Smooth muscle cell (in vitro differentiated cells): ENCODE measurements at regions not wholly inside any gene's neighbourhood (a gene's known extent, or its start where the extent isn't known, plus 50 kb on each side); places are given as distances from the start of the nearest gene placed in this dataset.

Experiments
- DNase-seq: peaks from one replicate; lab custom pipeline; 2025; ENCODE audit not compliant: unreplicated experiment; lab: John Stamatoyannopoulos, UW
- H2AFZ ChIP-seq: fragments of 200-600 bp; sonication (generic); 2 replicates; pipeline ENCODE4 v1.6.0; 2016; ENCODE audit warnings: antibody characterized with exemption, low read depth, mild to moderate bottlenecking
- H3F3A ChIP-seq: fragments of 200-600 bp; sonication (generic); 2 replicates; pipeline ENCODE4 v1.6.0; 2017; ENCODE audit warnings: antibody characterized with exemption, low read depth
- H3K27ac ChIP-seq: fragments of 200-600 bp; sonication (generic); 2 replicates; pipeline ENCODE4 v1.5.1; 2016; ENCODE audit warnings: low read depth, mild to moderate bottlenecking
- H3K27me3 ChIP-seq: fragments of 200-600 bp; sonication (generic); 2 replicates; pipeline ENCODE4 v1.6.1; 2016; ENCODE audit warnings: low read depth, mild to moderate bottlenecking
- H3K36me3 ChIP-seq: fragments of 200-600 bp; sonication (generic); 2 replicates; pipeline ENCODE4 v1.5.1; 2016; ENCODE audit warnings: low read depth
- H3K4me1 ChIP-seq: fragments of 200-600 bp; sonication (generic); 2 replicates; pipeline ENCODE4 v1.5.1; 2016; ENCODE audit warnings: low read depth
- H3K4me2 ChIP-seq: fragments of 200-600 bp; sonication (generic); 2 replicates; pipeline ENCODE4 v1.6.0; 2016; ENCODE audit warnings: mild to moderate bottlenecking
- H3K4me3 ChIP-seq: fragments of 200-600 bp; sonication (generic); 2 replicates; pipeline ENCODE4 v1.5.1; 2016; ENCODE audit warnings: mild to moderate bottlenecking
- H3K79me2 ChIP-seq: fragments of 200-600 bp; sonication (generic); 2 replicates; pipeline ENCODE4 v1.6.0; 2016; ENCODE audit warnings: low read depth, mild to moderate bottlenecking
- H3K9ac ChIP-seq: fragments of 200-600 bp; sonication (generic); 2 replicates; pipeline ENCODE4 v1.6.0; 2016; ENCODE audit warnings: low read depth
- H3K9me3 ChIP-seq: fragments of 200-600 bp; sonication (generic); replicated peaks from 2 replicates; pipeline ENCODE4 v1.5.1; 2016; ENCODE audit warnings: low read depth
- H4K20me1 ChIP-seq: fragments of 200-600 bp; sonication (generic); 2 replicates; pipeline ENCODE4 v1.6.0; 2016; ENCODE audit warnings: low read depth
- CTCF ChIP-seq: fragments of 200-600 bp; sonication (generic); IDR thresholded peaks from 2 replicates; pipeline ENCODE4 v1.5.1; 2017; ENCODE audit warnings: borderline replicate concordance, mild to moderate bottlenecking, antibody characterized with exemption; ENCODE audit not compliant: insufficient read depth, poor library complexity, severe bottlenecking
- WGBS: methylation state at CpG from one replicate; pipeline ENCODE4 v1.1.7; 2016; ENCODE audit warnings: low lambda C conversion rate; 5-methylcytosine and 5-hydroxymethylcytosine counted together

GRCh38 chrX:6759655-6760375 is 224.9 kb upstream of the VCX3A start:
- no peak overlapping the region for H2AFZ ChIP-seq
- no peak overlapping the region for H3K4me3 ChIP-seq
- H3F3A ChIP-seq: no peaks in the 10 kb centered on the region

GRCh38 chrX:6758234-6758633 is 223.3 kb upstream of the VCX3A start:
- TF ChIP-seq CTCF: no peak
- H3K9ac ChIP-seq: no peak overlapping the region
- H3F3A ChIP-seq: no peaks in the 10 kb centered on the region
- peaks cover 4% of the 10 kb centered on the region for H3K9me3 ChIP-seq
- no peak overlapping the region for H2AFZ ChIP-seq
- DNase-seq: no peak
- no peak overlapping the region for H3K4me2 ChIP-seq
- H3K36me3 ChIP-seq: no peaks in the 10 kb centered on the region
- no peak overlapping the region for H3K27ac ChIP-seq
- 83% methylated on average over 6 of the region's 6 CpGs for WGBS
- H3K4me3 ChIP-seq: no peak overlapping the region
- H3K4me1 ChIP-seq: no peaks in the 10 kb centered on the region
- no peaks in the 10 kb centered on the region for H4K20me1 ChIP-seq
- no peaks in the 10 kb centered on the region for H3K79me2 ChIP-seq
- H3K27me3 ChIP-seq: no peaks in the 10 kb centered on the region

More at GRCh38 chrX:6759655-6760375, 224.9 kb upstream of the VCX3A start:
- no peak for DNase-seq
- Histone ChIP-seq H4K20me1 (no peaks in the 10 kb centered on the region), H3K27ac (no peak overlapping the region), H3K9me3 (peaks cover 4% of the 10 kb centered on the region), H3K27me3 (no peaks in the 10 kb centered on the region), H3K79me2 (no peaks in the 10 kb centered on the region), H3K36me3 (no peaks in the 10 kb centered on the region), H3K4me1 (no peaks in the 10 kb centered on the region), H3K4me2 (no peak overlapping the region), H3K9ac (no peak overlapping the region)
- WGBS: 76% methylated on average over 7 of the region's 7 CpGs
- no peak for TF ChIP-seq CTCF

- Histone ChIP-seq H4K20me1 (no peaks in the 10 kb centered on the region), H3K4me3 (no peak overlapping the region), H3K36me3 (no peaks in the 10 kb centered on the region), H3K9ac (no peak overlapping the region), H3F3A (no peaks in the 10 kb centered on the region), H3K27ac (no peak overlapping the region), H2AFZ (no peak overlapping the region), H3K27me3 (no peaks in the 10 kb centered on the region), H3K79me2 (no peaks in the 10 kb centered on the region), H3K9me3 (peaks cover 4% of the 10 kb centered on the region), H3K4me1 (no peaks in the 10 kb centered on the region), H3K4me2 (no peak overlapping the region)
- DNase-seq: no peak
- WGBS: 88% methylated on average over 6 of the region's 6 CpGs
- no peak for TF ChIP-seq CTCF
These were observed 222.7 kb upstream of the VCX3A start for GRCh38 chrX:6757631-6758030.

GRCh38 chrX:6748595-6748994 is 213.7 kb upstream of the VCX3A start:
- Histone ChIP-seq H3K9me3 (no peaks in the 10 kb centered on the region), H3K27me3 (no peaks in the 10 kb centered on the region), H4K20me1 (no peaks in the 10 kb centered on the region), H3K4me2 (no peak overlapping the region), H3K4me1 (no peaks in the 10 kb centered on the region), H3K79me2 (no peaks in the 10 kb centered on the region), H3K9ac (no peak overlapping the region), H3K36me3 (no peaks in the 10 kb centered on the region), H3K4me3 (no peak overlapping the region), H2AFZ (no peak overlapping the region), H3F3A (no peaks in the 10 kb centered on the region), H3K27ac (no peak overlapping the region)
- DNase-seq: no peak
- no peak for TF ChIP-seq CTCF
- WGBS: 78% methylated on average over 3 of the region's 3 CpGs
